ENCODE measurements at regions not wholly inside any gene's neighbourhood (a gene's known extent, or its start where the extent isn't known, plus 50 kb on each side); places are given as distances from the start of the nearest gene placed in this dataset.
A peak's percentile ranks its signal among the peaks of the same experiment; 100 is the strongest.

DNA sequence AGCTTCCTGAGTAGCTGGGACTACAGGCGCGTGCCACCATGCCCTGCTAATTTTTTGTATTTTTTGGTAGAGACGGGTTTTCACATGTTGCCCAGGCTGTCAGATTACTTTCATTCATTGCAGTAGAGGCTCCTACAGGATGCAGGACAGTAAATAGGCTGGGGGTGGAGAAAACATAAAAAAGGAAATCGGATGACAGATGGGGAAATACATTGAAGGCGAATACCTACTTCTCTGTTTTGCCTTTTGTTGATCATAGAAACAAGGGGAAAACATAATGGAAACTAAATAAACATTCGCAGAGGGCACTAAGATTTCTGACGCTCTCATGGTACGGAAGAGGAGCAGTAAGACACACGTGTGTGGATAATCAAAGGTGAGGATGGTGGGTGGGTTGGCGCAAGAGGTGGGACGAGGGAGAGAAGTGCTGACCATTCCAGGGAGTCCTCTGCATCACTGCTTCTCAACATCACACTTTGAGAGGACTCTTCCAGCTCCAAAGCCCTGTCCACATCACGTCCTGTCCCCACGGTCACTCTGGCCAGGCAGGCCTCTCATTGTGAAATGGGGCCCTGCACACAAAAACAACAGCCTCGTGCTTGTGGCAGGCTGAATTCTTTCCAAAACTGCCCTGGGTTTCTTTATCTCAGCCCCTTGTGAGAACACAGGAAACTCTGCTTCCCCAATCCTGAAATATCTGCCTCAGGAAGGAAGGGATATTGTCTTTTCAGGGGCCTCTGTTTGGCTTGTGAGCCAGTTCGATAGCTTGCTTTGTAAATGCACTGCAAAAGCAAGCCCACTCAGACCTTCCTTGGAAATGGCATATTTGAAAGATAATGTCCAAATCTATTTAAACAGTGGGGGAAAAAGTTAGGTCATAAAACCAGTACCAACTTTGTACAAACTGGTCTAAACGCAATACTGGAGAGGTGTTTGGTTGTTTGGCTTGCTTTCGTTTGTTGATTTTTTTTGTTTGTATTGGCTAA lies 188.5 kb downstream of the FOXO1 start:
- Histone ChIP-seq H3K4me1 (ENCODE audit: control insufficient read depth, insufficient read depth, low read length) (peaks cover 36% of the 10 kb centered on the region), H3K4me3 (ENCODE audit: low read depth, low read length) (no peak overlapping the region), H3K9me3 (ENCODE audit: control insufficient read depth, insufficient read depth, low read length) (no peaks in the 10 kb centered on the region), H3K27ac (ENCODE audit: low read depth, low read length) (peak overlapping the region; percentile 79), H3K27me3 (ENCODE audit: control insufficient read depth, insufficient read depth, low read length) (peaks cover 3% of the 10 kb centered on the region), H3K36me3 (ENCODE audit: control insufficient read depth, insufficient read depth, low read length) (no peaks in the 10 kb centered on the region)
- WGBS (ENCODE audit: insufficient coverage): 74% methylated on average over 8 of the region's 17 CpGs
- peak in 1 of 6 donors; percentile 32 for DNase-seq (ENCODE audit: low read depth in 4 of 6, low spot score in 6 of 6)

DNA sequence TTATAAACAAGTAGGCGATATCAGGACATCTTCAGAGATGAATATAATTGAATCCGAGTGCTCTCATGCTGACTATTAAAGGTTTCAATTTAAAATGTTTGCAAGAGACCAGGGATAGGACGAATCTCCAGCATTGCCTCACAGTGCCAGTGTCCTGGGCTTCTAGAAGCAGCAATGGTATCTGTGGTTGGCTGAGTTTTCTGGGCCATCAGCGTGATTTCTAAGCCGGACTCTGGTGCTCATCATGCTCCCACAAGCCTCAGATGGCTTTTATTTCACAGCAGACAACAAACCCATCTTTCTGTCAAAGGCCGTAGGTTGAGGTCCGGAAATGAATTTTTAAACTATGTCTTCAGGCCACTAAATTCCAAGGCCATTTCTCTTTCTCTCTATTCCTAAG lies 187.7 kb downstream of the FOXO1 start:
- DNase-seq (ENCODE audit: low read depth in 4 of 6, low spot score in 6 of 6): peak in 1 of 6 donors; percentile 32
- 62% methylated on average over 4 of the region's 7 CpGs for WGBS (ENCODE audit: insufficient coverage)
- H3K4me3 ChIP-seq (ENCODE audit: low read depth, low read length): no peak overlapping the region
- H3K36me3 ChIP-seq (ENCODE audit: control insufficient read depth, insufficient read depth, low read length): no peaks in the 10 kb centered on the region
- H3K9me3 ChIP-seq (ENCODE audit: control insufficient read depth, insufficient read depth, low read length): no peaks in the 10 kb centered on the region
- H3K4me1 ChIP-seq (ENCODE audit: control insufficient read depth, insufficient read depth, low read length): peaks cover 40% of the 10 kb centered on the region
- peaks cover 3% of the 10 kb centered on the region for H3K27me3 ChIP-seq (ENCODE audit: control insufficient read depth, insufficient read depth, low read length)
- peak overlapping the region; percentile 79 for H3K27ac ChIP-seq (ENCODE audit: low read depth, low read length)

DNA sequence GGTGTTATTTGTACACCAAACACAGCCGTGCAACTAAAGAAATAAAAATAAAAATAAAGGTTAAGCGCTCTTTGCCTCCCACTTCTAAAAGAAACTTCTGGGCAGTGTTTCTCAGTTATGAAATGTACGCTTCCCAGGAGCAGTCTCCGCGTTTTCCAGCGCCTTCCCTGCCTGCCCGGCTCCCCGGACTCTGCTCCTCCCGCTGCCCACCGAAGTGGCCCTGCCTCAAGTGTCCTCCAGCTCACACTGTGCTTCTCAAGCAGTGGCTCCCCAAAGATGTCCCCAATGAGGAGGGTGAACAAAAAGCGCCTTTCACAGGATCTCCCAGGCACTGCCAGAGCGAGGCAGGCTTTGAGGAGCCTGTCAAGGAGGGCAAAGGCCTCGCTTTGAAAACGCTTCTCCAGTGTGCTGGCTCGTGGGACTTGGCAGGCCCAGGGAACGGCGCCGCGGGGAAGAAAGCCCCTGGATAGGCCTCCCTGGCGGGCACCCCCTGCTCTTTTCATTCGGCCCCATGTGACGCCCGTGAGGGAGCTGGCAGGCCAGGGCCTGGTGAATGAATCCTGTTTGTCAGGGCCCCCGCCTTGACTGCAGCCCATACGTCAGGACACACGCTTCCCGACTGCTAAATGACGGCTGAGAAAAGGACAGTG lies 187.1 kb downstream of the FOXO1 start:
- Histone ChIP-seq H3K27me3 (ENCODE audit: control insufficient read depth, insufficient read depth, low read length) (peaks cover 4% of the 10 kb centered on the region), H3K27ac (ENCODE audit: low read depth, low read length) (peak overlapping the region; percentile 79), H3K36me3 (ENCODE audit: control insufficient read depth, insufficient read depth, low read length) (no peaks in the 10 kb centered on the region), H3K4me1 (ENCODE audit: control insufficient read depth, insufficient read depth, low read length) (peaks cover 41% of the 10 kb centered on the region), H3K4me3 (ENCODE audit: low read depth, low read length) (no peak overlapping the region), H3K9me3 (ENCODE audit: control insufficient read depth, insufficient read depth, low read length) (no peaks in the 10 kb centered on the region)
- DNase-seq (ENCODE audit: low read depth in 4 of 6, low spot score in 6 of 6): peak in 5 of 6 donors; percentile 66 to 94 (median 80)
- WGBS (ENCODE audit: insufficient coverage): 34% methylated on average over 26 of the region's 28 CpGs

DNA sequence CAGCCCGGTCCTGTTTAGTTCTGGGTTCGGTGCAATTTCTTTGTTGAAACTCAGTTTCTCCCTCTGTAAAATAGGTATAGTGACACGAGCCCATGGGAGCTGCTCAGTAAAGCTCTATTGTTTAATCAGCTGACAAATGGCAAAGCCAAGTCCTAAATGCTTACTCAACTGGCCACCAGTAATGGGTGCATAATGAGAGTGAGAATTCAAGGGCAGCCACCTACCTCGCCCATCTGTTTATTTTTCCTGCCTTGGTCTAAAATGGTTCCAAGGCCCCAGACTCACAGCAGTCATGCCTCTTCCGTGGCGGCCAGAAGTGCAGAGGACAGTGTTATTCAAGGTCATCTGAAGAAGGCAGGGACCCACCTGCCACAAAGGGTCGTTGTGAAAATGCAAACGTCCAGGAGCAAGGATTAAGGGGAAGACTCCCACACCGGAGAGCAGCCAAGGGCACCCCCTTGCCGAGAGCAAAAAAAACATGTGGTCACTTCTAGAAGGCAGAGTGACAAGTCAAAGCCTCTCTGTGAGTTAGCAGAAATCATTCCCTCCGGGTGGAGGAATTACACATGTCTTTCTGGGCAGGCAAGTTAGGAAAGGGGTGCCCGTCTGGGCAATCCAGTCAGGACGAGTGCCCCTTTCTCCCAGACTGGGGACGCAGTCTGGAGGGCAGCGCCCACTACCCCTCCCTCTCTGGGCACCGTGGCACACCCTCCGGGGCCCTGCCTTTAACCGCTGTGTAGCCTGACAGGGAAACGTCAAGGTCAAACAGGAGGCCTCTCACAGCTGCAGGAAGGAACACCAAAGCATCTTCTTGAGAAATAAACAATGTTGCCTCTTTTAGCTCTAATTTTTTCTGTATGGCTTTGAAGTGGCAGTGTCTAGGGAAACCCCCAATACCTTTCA lies 186.2 kb downstream of the FOXO1 start:
- Histone ChIP-seq H3K9me3 (ENCODE audit: control insufficient read depth, insufficient read depth, low read length) (no peaks in the 10 kb centered on the region), H3K4me1 (ENCODE audit: control insufficient read depth, insufficient read depth, low read length) (peaks cover 41% of the 10 kb centered on the region), H3K27ac (ENCODE audit: low read depth, low read length) (peak overlapping the region; percentile 79), H3K27me3 (ENCODE audit: control insufficient read depth, insufficient read depth, low read length) (peaks cover 6% of the 10 kb centered on the region), H3K4me3 (ENCODE audit: low read depth, low read length) (no peak overlapping the region), H3K36me3 (ENCODE audit: control insufficient read depth, insufficient read depth, low read length) (no peaks in the 10 kb centered on the region)
- WGBS (ENCODE audit: insufficient coverage): 43% methylated on average over 17 of the region's 19 CpGs
- peak in 1 of 6 donors; percentile 30 for DNase-seq (ENCODE audit: low read depth in 4 of 6, low spot score in 6 of 6)

DNA sequence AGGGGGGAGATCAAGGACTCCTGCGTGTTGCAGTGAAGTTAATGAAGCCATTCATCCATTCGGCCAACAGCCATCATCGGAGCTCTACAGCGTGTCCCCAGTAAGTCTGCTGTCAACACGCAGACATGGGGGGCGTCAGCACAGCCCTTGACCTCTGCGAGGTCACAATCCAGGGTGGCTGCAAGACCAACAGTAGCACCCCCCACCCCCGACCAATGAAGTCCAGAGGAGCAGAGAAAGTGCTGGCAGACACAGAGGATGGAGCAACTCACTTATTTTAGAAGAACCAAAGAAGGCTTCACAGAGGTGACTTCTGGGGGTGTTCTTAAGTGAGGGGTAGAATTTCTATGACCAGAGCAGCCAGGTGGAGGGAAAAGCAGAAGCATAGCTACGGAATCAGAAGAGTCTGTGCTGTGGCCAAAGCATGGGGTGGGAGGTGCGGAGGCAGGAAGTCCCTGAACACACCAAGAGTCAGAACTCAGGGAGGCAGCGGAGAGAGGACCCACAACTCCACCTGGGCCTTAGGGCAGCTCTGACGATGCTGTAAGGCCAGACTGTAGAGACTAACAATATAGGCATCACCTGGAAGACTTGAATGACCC lies 185.4 kb downstream of the FOXO1 start:
- 76% methylated on average over 12 of the region's 12 CpGs for WGBS (ENCODE audit: insufficient coverage)
- H3K27ac ChIP-seq (ENCODE audit: low read depth, low read length): peak overlapping the region; percentile 79

DNA sequence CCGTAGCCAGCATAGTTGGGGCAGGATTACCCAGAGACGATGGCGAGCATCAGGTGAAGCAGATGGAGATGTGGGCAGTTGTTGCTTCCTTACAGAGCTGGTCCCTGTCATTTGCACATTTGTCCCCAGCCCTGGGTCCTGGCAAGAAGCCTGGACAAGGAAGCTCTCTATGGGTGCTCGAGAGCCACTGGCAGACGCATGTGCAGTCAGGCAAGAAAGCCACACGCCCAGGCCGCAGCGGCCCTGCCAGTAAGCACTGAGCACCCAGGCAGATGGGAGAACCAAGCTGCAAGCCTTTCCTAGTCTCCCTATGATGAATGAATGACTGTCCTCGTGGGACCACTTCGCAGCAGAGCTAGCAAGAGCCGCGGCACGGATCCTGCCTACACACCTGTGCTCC lies 182.8 kb downstream of the FOXO1 start:
- Histone ChIP-seq H3K27me3 (ENCODE audit: control insufficient read depth, insufficient read depth, low read length) (peaks cover 11% of the 10 kb centered on the region), H3K27ac (ENCODE audit: low read depth, low read length) (no peak overlapping the region), H3K4me1 (ENCODE audit: control insufficient read depth, insufficient read depth, low read length) (peaks cover 37% of the 10 kb centered on the region), H3K9me3 (ENCODE audit: control insufficient read depth, insufficient read depth, low read length) (no peaks in the 10 kb centered on the region), H3K36me3 (ENCODE audit: control insufficient read depth, insufficient read depth, low read length) (no peaks in the 10 kb centered on the region), H3K4me3 (ENCODE audit: low read depth, low read length) (no peak overlapping the region)
- 69% methylated on average over 13 of the region's 13 CpGs for whole genome bisulfite sequencing (ENCODE audit: insufficient coverage)
- DNase-seq (ENCODE audit: low read depth in 4 of 6, low spot score in 6 of 6): peak in 1 of 6 donors; percentile 42

More for the DNA sequence above, 185.4 kb downstream of the FOXO1 start:
- peaks cover 41% of the 10 kb centered on the region for H3K4me1 ChIP-seq (ENCODE audit: control insufficient read depth, insufficient read depth, low read length)
- H3K4me3 ChIP-seq (ENCODE audit: low read depth, low read length): no peak overlapping the region
- H3K36me3 ChIP-seq (ENCODE audit: control insufficient read depth, insufficient read depth, low read length): no peaks in the 10 kb centered on the region
- peaks cover 6% of the 10 kb centered on the region for H3K27me3 ChIP-seq (ENCODE audit: control insufficient read depth, insufficient read depth, low read length)
- H3K9me3 ChIP-seq (ENCODE audit: control insufficient read depth, insufficient read depth, low read length): no peaks in the 10 kb centered on the region
- DNase-seq (ENCODE audit: low read depth in 4 of 6, low spot score in 6 of 6): no peak

DNA sequence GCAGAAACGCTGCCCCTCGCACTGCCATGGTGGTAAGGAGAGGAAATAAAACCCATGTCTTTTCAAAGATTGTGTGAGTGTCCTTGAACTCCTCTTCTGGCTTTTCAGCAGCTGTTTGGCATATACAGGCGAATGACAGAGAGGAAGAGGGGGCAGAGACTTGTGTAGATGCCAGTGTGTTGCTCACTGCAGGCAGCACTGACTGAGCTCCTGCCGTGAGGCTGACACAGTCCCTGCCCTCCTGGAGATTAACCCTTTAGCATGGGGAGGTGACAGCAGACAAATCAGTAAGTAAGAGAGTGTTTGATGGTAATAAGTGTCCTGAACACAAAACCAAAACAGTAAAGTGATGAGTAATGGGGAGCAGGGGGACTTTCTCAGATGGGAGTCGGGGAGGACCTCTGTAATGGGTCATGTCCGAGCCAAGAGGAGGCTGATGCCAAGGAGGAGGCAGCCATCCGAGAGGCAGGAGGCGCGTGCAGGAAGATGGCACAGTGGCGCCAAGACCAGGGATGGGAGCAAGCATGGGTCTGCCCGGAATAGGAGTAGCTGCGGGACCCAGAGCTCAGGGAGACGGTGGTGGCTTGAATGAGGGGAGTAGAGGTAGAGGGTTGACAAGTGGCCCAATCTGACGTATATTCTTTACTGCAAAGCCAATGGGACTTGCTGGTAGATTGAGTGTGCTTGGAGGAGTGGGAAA lies 182.2 kb downstream of the FOXO1 start:
- H3K4me1 ChIP-seq (ENCODE audit: control insufficient read depth, insufficient read depth, low read length): peaks cover 30% of the 10 kb centered on the region
- peaks cover 16% of the 10 kb centered on the region for H3K27me3 ChIP-seq (ENCODE audit: control insufficient read depth, insufficient read depth, low read length)
- no peak overlapping the region for H3K4me3 ChIP-seq (ENCODE audit: low read depth, low read length)
- no peaks in the 10 kb centered on the region for H3K36me3 ChIP-seq (ENCODE audit: control insufficient read depth, insufficient read depth, low read length)
- no peak for DNase-seq (ENCODE audit: low read depth in 4 of 6, low spot score in 6 of 6)
- WGBS (ENCODE audit: insufficient coverage): 82% methylated on average over 14 of the region's 14 CpGs
- H3K9me3 ChIP-seq (ENCODE audit: control insufficient read depth, insufficient read depth, low read length): no peaks in the 10 kb centered on the region
- H3K27ac ChIP-seq (ENCODE audit: low read depth, low read length): no peak overlapping the region

DNA sequence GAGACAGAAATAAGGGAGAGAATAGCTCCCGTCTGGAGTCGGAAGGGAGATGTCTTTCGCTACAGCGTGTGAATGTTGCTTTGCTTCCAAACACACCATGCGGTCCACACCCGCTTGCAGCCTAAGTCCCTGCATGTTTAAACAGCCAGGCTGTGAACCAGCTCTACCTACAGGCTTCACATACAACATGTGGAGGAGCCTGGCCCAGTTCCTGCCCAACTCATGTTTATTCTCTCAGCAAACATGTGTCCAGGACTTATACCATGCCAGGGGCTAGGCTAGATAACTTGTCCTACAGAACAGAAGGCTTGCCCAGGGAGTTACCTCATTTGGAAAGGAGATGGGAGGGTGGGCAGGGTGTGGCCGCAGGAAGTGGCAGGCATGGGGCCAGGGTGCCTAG lies 181.5 kb downstream of the FOXO1 start:
- peaks cover 29% of the 10 kb centered on the region for H3K4me1 ChIP-seq (ENCODE audit: control insufficient read depth, insufficient read depth, low read length)
- no peak for DNase-seq (ENCODE audit: low read depth in 4 of 6, low spot score in 6 of 6)
- H3K9me3 ChIP-seq (ENCODE audit: control insufficient read depth, insufficient read depth, low read length): no peaks in the 10 kb centered on the region
- H3K27me3 ChIP-seq (ENCODE audit: control insufficient read depth, insufficient read depth, low read length): peaks cover 19% of the 10 kb centered on the region
- no peak overlapping the region for H3K27ac ChIP-seq (ENCODE audit: low read depth, low read length)
- no peaks in the 10 kb centered on the region for H3K36me3 ChIP-seq (ENCODE audit: control insufficient read depth, insufficient read depth, low read length)
- WGBS (ENCODE audit: insufficient coverage): 84% methylated on average over 6 of the region's 7 CpGs
- no peak overlapping the region for H3K4me3 ChIP-seq (ENCODE audit: low read depth, low read length)
